Stimulated activated CD4-positive, alpha-beta T cell treated with anti-CD3 and anti-CD28 coated beads, Interleukin-1b, Interleukin-23, amount 100 ng/mL, for 24 hours (primary cell): ENCODE measurements at regions not wholly inside any gene's neighbourhood (a gene's known extent, or its start where the extent isn't known, plus 50 kb on each side); places are given as distances from the start of the nearest gene placed in this dataset.
"Not testable (repeated sequence)": the region's sequence is repeated elsewhere in the genome, so short reads cannot be mapped to it uniquely, and the experiment has no call there.

Experiments used
- DNase-seq, 4 experiments: peaks; one replicate each; pipeline ENCODE4 v3.0.0-alpha.2; 2020; ENCODE audit warnings: low read depth in 4 of 4, low spot score in 1 of 4

DNA sequence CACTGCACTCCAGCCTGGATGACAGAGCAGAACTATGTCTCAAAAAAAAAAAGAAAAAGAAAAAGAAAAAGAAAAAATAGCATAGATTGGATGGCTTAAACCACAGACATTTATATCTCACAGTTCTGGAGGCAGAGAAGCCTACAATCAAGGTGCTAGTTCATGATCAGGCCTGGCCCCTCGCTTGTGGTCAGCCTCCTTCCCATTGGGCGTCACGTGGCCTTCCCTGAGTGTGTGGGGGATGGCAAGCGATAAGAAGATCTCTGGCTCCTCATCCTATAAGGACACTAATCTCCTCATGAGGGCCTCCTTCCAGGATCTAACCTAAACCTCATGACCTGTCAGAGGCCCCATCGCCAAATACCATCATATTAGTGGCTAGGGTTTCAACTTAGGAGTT lies 320.2 kb upstream of the SPATA31A3 start:
- DNase-seq = not testable (repeated sequence)

DNA sequence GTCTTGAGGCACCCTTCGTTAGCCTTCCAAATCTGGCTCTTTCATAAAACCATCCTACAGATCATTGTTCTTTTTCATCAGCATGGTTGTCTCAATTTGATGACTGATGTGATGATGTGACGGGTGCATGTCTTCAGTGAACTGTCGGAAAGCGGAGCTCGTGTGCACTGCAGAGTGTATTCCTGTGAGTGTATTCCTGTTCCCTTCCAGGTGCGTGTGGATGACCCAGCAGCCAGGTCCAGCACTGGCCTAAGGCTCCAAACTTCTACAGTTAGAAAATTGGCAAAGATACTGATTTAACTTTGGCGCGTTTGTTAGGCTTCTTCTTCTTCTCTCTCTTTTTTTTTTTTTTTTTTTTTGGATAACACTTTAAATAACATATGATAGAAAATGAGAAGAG lies 314.8 kb upstream of the SPATA31A3 start:
- DNase-seq = not testable (repeated sequence)

DNA sequence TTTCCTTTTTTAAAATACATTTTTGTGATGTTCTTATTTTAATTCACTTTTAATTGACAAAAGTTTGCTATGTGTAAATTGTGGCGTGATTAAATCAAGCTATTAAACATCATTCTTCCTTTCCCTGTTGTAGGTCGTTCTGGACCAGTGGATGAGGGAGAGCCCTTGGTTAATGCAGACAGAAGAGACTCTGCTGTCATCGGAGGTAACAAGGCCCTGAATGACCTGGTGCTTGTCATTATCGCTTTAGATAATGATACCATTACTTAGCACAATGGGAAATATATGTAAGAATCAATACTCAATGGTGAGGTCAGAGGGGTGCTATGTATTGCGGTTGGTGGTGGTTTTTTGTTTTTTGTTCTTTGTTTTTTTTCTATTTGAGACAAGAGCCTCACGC lies 296.4 kb upstream of the SPATA31A3 start:
- DNase-seq = not testable (repeated sequence)

DNA sequence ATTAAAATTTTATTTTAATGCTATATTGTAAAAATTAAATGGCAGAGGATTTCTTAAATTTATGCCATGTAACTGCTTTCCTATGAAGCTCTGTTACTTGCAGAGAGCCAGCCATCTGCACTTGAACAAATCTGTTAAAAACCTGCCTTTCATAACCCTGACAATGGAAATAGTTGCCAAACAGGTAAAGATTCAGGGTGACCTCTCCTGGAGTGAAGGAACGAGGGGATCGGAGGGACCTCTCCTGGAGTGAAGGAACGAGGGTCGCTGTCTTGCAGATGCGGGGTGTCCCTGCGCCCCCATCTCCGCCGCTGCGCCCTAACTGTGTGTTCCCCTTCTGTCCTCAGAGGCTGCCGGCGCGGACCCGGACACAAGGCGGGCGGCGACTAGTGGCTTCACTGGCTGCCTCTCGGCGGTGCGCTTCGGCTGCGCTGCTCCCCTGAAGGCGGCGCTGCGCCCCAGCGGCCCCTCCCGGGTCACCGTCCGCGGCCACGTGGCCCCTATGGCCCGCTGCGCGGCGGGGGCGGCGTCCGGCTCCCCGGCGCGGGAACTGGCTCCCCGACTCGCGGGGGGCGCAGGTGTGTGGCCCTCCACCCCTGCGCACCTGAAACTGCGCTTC lies 295.9 kb upstream of the SPATA31A3 start:
- not testable (repeated sequence) for DNase-seq

DNA sequence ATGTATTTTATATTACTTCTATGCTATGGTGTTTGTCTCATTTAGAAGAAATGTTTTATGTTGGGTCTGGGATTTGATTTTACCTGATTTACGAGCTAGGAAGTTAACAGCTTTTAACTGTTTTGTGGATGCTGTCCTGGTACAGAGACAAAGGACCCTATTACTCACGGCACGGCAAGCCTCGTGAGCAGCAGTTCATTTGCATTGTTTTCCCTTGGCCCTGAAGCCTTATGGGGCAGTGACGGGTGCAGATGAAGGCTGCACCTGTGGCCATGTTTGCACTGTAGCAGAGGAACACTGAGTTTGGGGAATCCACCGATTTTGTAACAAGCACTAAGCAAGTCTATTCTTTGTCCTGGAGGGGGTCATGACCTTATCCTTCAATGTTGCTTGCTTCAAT lies 291.9 kb upstream of the SPATA31A3 start:
- not testable (repeated sequence) for DNase-seq

DNA sequence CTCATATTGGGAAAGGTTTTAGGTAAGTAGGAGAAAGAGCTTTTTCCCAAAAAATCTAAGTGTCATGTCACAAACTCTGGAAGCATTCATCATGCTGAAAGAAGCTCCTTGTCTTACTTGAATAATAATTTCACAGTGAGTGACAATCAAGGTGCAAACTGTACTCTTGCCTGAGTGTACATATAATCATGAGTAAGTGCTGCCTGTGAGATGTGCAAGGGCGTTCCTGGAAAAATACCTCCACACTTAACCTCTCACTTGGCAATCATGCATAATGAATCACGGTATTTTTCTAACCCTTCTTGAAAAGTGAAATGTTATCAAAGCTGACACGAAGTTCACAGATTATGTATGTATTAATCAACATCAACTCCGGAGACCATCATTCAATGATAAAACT lies 289.2 kb upstream of the SPATA31A3 start:
- DNase-seq = not testable (repeated sequence)

DNA sequence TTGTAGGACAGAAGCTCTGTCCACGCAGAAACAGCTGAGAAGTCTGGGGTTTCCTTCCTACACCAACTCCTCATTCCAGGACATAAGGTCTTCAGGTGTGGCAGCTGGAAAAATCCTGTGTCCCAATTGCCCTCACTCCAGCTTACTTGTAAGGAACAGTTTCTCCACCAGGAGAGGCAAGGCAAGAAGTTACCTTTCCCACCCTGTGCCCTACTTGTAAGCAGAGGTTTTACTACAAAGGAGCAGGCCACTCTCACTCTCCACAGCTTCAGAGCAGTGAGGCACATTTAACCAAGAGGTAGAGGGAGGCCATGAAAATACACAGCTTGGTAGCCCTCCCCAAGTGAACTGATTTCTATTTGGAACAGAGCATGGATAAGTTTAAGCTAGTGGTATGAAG lies 277.3 kb upstream of the SPATA31A3 start:
- not testable (repeated sequence) for DNase-seq

DNA sequence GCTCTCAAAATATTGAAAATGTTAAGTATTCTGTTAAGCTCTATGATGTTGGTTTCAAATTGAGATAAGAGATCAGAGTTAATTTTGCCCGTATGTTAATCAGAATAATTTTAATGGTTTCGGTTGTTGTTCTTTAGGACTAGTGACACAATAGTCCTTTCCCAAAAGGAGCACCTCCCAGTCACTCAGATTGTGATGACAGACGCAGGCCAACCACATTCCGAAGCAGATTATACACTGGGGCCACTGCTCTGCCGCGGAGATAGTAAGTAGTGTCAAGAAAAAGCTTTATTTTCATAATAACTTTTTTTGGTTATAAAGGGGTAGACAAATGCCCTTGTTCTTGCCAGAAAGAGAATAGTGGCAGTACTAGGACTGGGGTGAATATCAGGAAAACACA lies 265.5 kb upstream of the SPATA31A3 start:
- not testable (repeated sequence) for DNase-seq

DNA sequence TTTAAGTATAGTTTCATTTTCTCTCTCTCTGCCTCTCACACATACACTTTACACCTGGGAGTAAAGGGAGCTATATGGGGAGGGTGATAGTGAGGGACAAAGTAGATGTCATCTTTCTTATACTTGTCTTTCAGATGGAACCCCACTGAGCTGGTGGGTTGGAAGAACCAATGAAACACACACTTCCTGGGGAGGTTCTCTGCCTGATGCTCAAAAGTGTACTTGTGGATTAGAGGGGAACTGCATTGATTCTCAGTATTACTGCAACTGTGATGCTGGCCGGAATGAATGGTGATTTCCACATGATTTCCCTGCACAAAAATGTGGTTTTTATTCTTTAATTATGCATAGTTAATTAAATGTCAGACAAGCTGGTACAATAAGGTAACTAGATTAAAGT lies 256.6 kb upstream of the SPATA31A3 start:
- not testable (repeated sequence) for DNase-seq

DNA sequence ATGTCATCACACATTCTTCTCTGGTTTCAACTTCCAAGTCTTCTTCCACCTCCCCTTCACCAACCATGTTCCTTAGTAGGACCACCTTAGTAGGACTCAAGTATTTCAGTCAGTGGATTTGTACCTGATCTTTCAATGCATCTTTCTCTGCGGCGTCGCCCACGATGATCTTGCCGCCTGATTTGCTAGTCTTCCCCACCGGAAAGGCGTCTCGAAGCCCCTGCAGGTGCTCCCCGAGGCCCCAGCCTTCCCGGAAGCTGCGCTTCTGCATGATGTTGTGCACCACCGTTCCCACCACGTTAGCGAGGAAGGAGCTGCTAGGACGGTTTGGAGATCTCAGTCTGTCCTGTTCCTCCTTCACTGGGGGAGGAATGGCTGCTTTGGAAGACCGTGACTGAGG lies 219.7 kb upstream of the SPATA31A3 start:
- not testable (repeated sequence) for DNase-seq

DNA sequence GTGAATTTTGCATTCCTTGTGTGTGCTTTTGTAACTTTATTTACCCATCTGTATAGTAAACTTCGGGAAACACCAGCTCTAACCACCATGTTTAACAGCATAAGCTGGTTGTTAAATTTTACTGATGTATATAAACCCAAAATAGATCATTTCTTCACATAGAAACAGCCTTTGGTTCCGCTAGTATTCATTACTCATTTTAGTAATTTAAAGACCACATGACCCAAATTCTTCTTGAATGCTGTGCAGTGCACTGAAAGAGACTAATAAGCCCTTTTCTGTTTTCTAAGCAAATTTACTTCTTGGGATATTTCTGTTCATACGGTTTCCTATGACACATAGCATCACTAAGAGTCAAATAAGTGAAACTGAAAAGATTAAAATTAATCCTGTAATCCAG lies 218.5 kb upstream of the SPATA31A3 start:
- not testable (repeated sequence) for DNase-seq

DNA sequence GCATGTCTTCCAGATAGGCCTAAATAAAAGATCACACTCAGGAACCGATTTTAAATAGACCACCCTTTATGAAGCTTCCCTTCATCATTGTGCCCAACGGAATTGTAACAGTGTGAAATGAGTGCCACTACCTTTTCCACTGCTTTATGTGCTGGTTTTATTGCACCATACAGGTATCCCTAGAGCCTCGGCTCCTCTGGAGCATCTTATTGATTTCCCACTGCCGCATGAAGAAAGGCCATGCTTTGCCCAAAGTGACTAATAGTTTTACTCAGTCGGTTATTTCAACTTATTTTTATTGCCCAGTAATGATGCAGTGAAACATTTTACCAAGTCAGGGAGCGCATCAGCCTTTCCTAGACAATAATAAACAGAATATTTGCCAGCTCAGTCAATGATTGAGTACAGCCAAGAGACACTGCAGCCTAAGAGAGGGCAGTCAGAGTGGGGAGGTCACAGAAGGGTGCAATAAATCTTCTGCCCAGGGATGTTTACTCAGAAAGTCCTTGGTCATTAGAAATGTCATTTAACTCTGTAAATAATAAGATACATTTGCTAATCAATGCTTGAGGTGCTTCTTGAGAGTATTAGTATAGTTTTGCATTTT lies 216.6 kb upstream of the SPATA31A3 start:
- DNase-seq = not testable (repeated sequence)

DNA sequence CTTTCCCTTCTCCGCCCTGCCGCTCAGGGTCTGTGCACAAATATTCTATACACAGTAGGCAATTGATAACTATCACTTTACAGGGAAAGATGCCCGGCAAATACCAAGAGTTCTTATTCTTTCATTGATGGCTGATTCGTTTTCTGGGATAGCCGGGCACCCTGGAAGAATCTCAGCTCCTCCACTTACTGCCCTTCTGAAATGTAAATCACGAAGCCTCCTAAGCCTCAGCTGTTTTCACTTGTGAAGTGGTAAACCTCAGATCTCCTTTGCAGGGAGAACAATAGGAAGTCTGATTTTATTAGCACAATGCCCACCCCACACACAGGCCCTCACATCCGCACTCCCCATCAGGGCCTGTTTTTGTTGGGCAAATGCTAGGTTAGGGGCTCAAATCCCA lies 203.8 kb upstream of the SPATA31A3 start:
- DNase-seq = not testable (repeated sequence)

DNA sequence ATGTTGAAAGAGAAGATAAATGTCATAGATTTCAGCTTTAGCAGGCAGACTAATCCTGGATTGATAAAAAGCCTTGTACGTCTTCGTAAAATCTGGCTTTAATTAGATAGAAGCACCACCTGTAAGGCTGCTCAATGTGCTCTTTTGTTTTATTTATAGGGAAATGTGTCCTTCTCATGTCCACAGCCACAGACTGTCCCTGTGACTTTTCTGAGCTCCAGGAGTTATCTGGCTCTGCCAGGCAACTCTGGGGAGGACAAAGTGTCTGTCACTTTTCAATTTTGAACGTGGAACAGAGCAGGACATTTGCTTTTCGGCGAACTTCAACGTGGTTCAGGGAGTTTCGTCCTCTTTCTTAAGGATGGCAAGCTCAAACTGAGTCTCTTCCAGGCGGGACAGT lies 203.0 kb upstream of the SPATA31A3 start:
- DNase-seq = not testable (repeated sequence)

DNA sequence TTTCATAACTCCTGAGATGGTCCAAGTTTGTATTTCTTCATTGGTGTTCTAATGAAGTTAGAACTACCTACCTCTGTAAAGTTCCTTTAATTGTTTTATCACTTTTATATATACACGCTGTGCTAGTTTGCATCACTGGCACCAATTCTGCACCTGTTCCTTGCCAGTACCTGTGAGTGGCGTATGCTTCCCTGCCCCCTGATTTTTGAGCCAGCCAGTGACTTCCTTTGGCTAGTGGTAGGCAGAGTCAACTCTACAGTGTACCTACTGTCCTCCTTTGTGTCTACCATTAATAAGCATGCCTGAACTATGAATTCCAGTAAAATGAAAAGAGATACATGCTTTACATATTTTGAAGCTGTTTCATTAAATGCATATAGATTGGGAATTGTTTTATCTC lies 186.8 kb upstream of the SPATA31A3 start:
- DNase-seq = not testable (repeated sequence)

DNA sequence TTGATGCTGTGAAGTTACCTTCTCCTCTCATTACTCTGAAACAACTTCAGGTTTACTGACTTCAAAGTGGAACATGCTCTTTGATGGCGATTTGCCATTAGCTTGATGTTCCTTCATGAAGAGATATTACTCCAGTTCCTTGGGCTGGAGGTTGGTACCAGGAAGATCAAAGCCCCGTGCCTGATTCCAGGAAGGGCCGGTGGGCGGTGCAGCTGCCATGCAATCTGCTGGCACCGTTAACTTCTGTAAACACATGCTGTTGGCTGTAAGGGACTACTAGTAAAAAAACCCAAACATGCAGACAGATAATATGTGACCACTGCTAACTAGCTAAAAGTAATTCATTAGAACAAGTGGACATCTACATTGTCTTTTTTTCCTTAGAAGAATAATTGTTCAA lies 182.8 kb upstream of the SPATA31A3 start:
- not testable (repeated sequence) for DNase-seq

DNA sequence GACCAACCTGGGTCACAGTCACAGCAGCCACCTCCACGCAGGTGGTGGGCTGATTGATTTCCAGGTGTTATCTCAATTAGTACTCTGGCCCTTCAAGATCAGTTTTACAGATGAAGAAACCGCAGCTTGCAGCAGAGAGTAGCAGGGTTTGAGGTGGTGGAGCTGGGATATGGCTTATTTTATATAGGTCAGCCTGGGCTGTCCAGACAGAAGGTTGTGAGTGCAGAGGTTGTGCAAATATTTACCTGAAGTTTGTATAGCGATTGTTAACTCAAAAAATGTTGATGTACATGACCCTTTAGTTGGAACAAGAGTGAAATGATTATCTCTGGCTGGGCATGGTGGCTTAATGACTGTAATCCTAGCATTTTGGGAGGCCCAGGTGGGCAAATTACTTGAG lies 179.4 kb upstream of the SPATA31A3 start:
- DNase-seq = not testable (repeated sequence)

DNA sequence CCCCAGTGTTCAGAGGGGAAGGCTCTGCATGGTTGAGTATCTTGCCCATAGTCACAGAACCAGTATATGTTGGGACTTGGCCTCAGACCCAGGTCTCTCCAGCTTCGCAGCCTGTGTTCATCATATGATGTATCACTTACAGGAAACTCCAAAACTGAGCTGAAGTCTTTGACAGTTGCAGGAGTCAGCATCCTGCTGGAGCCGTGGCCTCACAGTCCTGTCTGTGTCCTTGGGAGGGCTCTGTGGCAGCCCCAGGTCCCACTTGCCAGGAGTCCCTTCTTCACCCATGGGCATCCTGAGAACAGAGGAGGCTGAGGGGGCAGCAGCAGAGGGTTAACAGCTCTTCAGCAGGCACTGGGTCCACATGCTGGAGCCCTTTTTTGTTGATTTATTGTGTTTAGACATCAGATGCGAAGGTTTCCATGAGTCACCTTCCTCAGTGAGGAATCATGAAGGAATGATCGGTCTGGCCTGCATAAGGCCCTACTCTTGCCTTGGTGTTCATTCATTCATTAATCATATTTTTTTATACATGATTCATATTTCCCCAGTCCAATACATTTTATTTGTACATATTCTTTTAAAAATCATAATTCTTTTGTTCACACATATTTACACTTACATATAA lies 176.3 kb upstream of the SPATA31A3 start:
- not testable (repeated sequence) for DNase-seq

DNA sequence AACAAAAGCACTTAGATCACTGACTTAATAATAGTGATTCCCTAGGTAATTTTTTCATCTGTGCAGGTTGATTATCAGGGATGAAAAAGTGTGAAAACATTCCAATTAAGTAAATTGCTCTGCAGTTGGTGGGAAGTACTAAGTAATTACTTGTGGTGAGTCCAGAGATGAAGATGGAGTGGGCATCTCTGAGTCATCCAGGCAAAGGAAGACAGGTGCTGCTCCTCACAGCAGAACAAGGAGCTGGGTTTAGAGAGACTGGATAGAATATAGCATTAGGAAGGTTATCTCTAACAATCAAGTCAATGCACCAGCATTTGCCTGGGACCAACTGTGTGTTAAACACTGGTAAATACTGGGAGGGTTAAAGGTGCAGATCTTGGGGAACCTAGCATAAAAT lies 174.0 kb upstream of the SPATA31A3 start:
- not testable (repeated sequence) for DNase-seq

DNA sequence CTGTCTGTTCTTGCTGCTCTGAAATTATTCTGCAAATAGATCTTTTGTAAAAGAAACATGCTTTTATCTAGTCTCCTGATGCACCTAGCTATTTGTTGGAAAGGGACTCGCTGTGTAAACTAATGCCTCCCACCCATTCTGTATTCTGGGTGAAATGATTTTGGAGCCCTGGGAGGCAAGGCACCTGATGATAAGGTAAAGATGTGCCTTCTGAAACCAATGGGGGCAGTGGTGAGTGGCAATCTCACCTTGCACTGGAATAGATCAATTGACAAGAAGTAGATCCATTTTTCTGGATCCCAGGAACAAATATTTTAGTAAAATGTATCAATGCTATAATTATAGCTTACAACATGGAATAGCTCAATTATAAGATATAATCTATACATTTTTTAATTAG lies 170.5 kb upstream of the SPATA31A3 start:
- DNase-seq = not testable (repeated sequence)

DNA sequence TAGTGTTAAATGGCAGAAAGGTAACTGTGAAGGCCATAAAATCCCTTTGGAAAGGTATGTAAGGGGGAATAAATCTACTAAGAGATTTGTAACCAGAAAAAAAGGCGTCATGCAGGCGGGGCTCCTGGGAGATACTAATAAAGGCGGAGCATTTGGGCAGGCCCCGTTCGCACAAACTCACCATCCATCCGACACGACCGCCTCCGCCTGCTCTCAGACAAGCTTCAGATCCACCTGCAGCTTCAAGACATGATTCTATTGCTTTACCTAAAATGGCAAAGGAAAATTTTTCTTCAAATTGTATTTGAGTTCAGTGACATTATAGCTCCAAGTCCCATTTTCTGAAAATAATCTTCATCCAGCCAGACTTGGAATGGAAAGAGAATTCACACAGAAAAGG lies 162.9 kb upstream of the SPATA31A3 start:
- not testable (repeated sequence) for DNase-seq

DNA sequence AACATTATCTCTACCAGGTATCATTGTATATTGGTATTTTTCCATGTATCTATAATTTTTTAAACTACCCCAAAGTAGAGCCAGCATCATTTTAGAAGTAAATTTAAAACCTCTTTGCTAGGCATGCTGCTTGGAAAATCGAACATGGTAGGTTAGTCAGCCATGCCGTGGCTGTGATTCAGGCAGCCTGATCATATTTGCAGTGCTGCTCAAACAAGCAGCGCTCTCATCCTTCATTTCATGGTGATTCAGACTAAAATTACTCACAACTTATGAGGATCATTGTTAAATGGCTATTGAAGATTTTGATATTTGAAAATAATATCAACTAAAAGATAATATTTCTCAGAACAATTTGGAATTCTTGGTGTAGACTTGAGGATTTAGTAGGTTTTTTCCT lies 161.2 kb upstream of the SPATA31A3 start:
- DNase-seq = not testable (repeated sequence)
